Mesenchymal stem cell (in vitro differentiated cells and primary cell): ENCODE measurements at regions not wholly inside any gene's neighbourhood (a gene's known extent, or its start where the extent isn't known, plus 50 kb on each side); places are given as distances from the start of the nearest gene placed in this dataset.

Experiments used
- DNase-seq: peaks from one replicate; pipeline ENCODE4 v3.0.0-alpha.2; 2013
- H2AFZ ChIP-seq: one replicate; pipeline ENCODE4 v1.6.1; 2013; ENCODE audit warnings: low read depth, mild to moderate bottlenecking, control low read depth, inconsistent platforms, low read length, moderate library complexity
- H2AK5ac ChIP-seq: 2 replicates; pipeline ENCODE4 v1.6.1; 2013; ENCODE audit warnings: low read length, moderate library complexity, mild to moderate bottlenecking, inconsistent platforms; ENCODE audit not compliant: severe bottlenecking
- H2BK120ac ChIP-seq: one replicate; pipeline ENCODE4 v1.6.1; 2013; ENCODE audit warnings: low read depth, mild to moderate bottlenecking, inconsistent platforms, low read length, moderate library complexity
- H2BK12ac ChIP-seq, 2 experiments: one replicate each; pipeline ENCODE4 v1.6.1; 2013; ENCODE audit warnings: inconsistent platforms in 2 of 2, low read length in 2 of 2, mild to moderate bottlenecking in 2 of 2, moderate library complexity in 2 of 2, control low read depth in 1 of 2
- H2BK15ac ChIP-seq: one replicate; pipeline ENCODE4 v1.6.1; 2013; ENCODE audit warnings: mild to moderate bottlenecking, low read depth, inconsistent platforms; ENCODE audit not compliant: poor library complexity, severe bottlenecking
- H2BK5ac ChIP-seq: 2 replicates; pipeline ENCODE4 v1.6.1; 2013; ENCODE audit warnings: low read depth, mild to moderate bottlenecking, low read length, control low read depth, inconsistent platforms; ENCODE audit not compliant: poor library complexity, severe bottlenecking
- H3K14ac ChIP-seq, 2 experiments: one replicate each; pipeline ENCODE4 v1.6.1; 2013; ENCODE audit warnings: inconsistent platforms in 2 of 2, low read length in 2 of 2, control low read depth in 1 of 2, mild to moderate bottlenecking in 1 of 2, moderate library complexity in 1 of 2
- H3K18ac ChIP-seq, 2 experiments: one replicate each; pipeline ENCODE4 v1.6.1; 2013; ENCODE audit warnings: inconsistent platforms in 2 of 2, low read length in 2 of 2, control low read depth in 1 of 2, low read depth in 1 of 2, mild to moderate bottlenecking in 1 of 2
- H3K23ac ChIP-seq, 2 experiments: one replicate each; pipeline ENCODE4 v1.6.1; 2013; ENCODE audit warnings: inconsistent platforms in 2 of 2, low read length in 2 of 2, mild to moderate bottlenecking in 2 of 2, moderate library complexity in 2 of 2, control low read depth in 1 of 2
- H3K27ac ChIP-seq: 2 replicates; pipeline ENCODE4 v1.5.1; 2013; ENCODE audit warnings: mild to moderate bottlenecking, moderate library complexity, low read length, control low read depth, inconsistent platforms; ENCODE audit not compliant: poor library complexity, severe bottlenecking
- H3K27me3 ChIP-seq, 2 experiments: 2 replicates each; pipeline versions ENCODE4 v1.6.1 to v1.7.0; 2013; ENCODE audit warnings: low read length in 2 of 2, mild to moderate bottlenecking in 2 of 2, moderate library complexity in 2 of 2, control low read depth in 1 of 2, inconsistent platforms in 1 of 2; ENCODE audit not compliant: control insufficient read depth in 1 of 2, insufficient read depth in 1 of 2
- H3K36me3 ChIP-seq, 2 experiments: 2 replicates each; pipeline versions ENCODE4 v1.6.1 to v1.7.0; 2013; ENCODE audit warnings: low read length in 2 of 2, control low read depth in 1 of 2, inconsistent platforms in 1 of 2, low read depth in 1 of 2, mild to moderate bottlenecking in 1 of 2; ENCODE audit not compliant: insufficient read depth in 2 of 2, control insufficient read depth in 1 of 2
- H3K4ac ChIP-seq, 2 experiments: one replicate each; pipeline ENCODE4 v1.6.1; 2013; ENCODE audit warnings: inconsistent platforms in 2 of 2, low read length in 2 of 2, mild to moderate bottlenecking in 2 of 2, moderate library complexity in 2 of 2, control low read depth in 1 of 2, low read depth in 1 of 2
- H3K4me1 ChIP-seq: 2 replicates; pipeline ENCODE4 v1.6.1; 2013; ENCODE audit warnings: low read depth, low read length, control low read depth; ENCODE audit not compliant: control insufficient read depth, insufficient read depth
- H3K4me2 ChIP-seq: 2 replicates; pipeline ENCODE4 v1.6.1; 2013; ENCODE audit warnings: low read length, mild to moderate bottlenecking, inconsistent platforms; ENCODE audit not compliant: poor library complexity, severe bottlenecking
- H3K4me3 ChIP-seq, 2 experiments: 2 replicates each; pipeline versions ENCODE4 v1.5.1 to v1.7.0; 2013; ENCODE audit warnings: low read length in 2 of 2, mild to moderate bottlenecking in 2 of 2, control low read depth in 1 of 2, low read depth in 1 of 2; ENCODE audit not compliant: insufficient read depth in 1 of 2
- H3K79me1 ChIP-seq: replicated peaks from 2 replicates; pipeline ENCODE4 v1.6.1; 2013; ENCODE audit warnings: mild to moderate bottlenecking, control low read depth, low read length, inconsistent platforms; ENCODE audit not compliant: poor library complexity, severe bottlenecking
- H3K9ac ChIP-seq: 2 replicates; pipeline ENCODE4 v1.7.0; 2013; ENCODE audit warnings: mild to moderate bottlenecking, low read length, moderate library complexity
- H3K9me3 ChIP-seq: 2 replicates; pipeline ENCODE4 v1.7.0; 2013; ENCODE audit warnings: mild to moderate bottlenecking, low read length; ENCODE audit not compliant: control insufficient read depth
- H4K8ac ChIP-seq: one replicate; pipeline ENCODE4 v1.6.1; 2013; ENCODE audit warnings: inconsistent platforms, mild to moderate bottlenecking, low read length, moderate library complexity
- H4K91ac ChIP-seq: one replicate; pipeline ENCODE4 v1.6.1; 2013; ENCODE audit warnings: mild to moderate bottlenecking, low read length, inconsistent platforms
- WGBS: methylation state at CpG from one replicate; pipeline ENCODE4 v1.1.7; 2013; ENCODE audit warnings: mixed read lengths; 5-methylcytosine and 5-hydroxymethylcytosine counted together

- Histone ChIP-seq H2AK5ac (no peak overlapping the region), H4K91ac (no peak overlapping the region), H3K36me3 (no peaks in the 10 kb centered on the region), H3K9me3 (no peaks in the 10 kb centered on the region), H3K79me1 (no peaks in the 10 kb centered on the region), H2BK5ac (no peak overlapping the region), H3K9ac (no peak overlapping the region), H3K4ac (no peak overlapping the region), H2BK120ac (no peak overlapping the region), H2AFZ (no peak overlapping the region), H3K18ac (no peak overlapping the region), H2BK15ac (no peak overlapping the region), H3K27ac (no peak overlapping the region), H3K27me3 (no peaks in the 10 kb centered on the region), H3K4me3 (no peak overlapping the region), H4K8ac (no peak overlapping the region), H3K4me1 (no peaks in the 10 kb centered on the region), H3K14ac (no peak overlapping the region), H2BK12ac (no peak overlapping the region), H3K4me2 (no peak overlapping the region), H3K23ac (no peak overlapping the region)
- DNase-seq, result peak; percentile 24
- 52% methylated on average over 2 of the region's 2 CpGs for WGBS
Measured at GRCh38 chr5:10133830-10134229, 115.9 kb downstream of the ATPSCKMT start.

DNA sequence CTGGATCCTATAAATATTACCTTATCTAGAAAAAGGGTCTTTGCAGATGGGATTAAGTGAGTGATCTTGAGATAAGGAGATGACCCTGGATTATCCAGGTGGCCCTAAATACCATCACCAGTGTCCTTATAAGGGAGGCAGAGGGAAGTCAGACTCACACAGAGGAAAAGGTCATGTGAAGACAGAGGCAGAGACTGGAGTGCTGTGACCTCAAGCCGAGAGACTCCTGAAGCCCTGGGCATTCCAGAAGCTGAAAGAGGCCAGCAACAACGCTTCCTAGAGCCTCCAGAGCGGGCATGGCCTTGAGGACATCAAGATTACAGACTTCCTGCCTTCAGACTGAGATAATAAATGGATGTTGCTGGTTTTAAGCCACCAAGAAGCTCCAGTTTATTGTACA is 118.8 kb downstream of the ATPSCKMT start:
- Histone ChIP-seq H3K4me1 (no peaks in the 10 kb centered on the region), H3K79me1 (no peaks in the 10 kb centered on the region)

DNA sequence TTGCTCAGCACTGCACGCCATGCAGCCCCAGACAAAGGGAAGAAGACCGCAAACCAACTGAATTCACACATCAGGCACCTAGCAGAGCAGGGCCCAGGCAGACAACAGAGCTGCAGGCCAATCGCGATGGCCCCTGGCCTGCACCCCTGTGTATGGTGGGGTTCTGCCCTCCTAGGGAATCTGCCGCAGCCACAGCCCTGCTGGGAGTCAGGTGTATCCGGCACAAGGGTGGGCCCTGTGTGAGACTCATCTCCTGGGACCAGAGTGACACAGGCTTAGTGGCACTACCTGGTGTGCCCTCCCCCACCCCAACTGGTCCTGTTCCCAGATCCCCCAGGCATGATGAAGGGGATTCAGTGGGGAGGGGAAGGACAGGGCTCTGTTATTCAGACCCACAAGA is 122.8 kb downstream of the ATPSCKMT start:
- Histone ChIP-seq H3K18ac (no peak overlapping the region), H2AK5ac (no peak overlapping the region), H3K36me3 (peaks cover 0 to 3% of the 10 kb centered on the region in 2 experiments), H3K23ac (no peak overlapping the region), H3K4me3 (no peak overlapping the region), H3K27me3 (no peaks in the 10 kb centered on the region), H2BK15ac (no peak overlapping the region), H3K4me2 (no peak overlapping the region), H4K91ac (peak overlapping the region; percentile 48), H2BK120ac (no peak overlapping the region), H2BK12ac (peak overlapping the region in 1 of 2 experiments; percentile 42), H3K4me1 (no peaks in the 10 kb centered on the region), H3K4ac (no peak overlapping the region), H3K9ac (no peak overlapping the region), H3K9me3 (no peaks in the 10 kb centered on the region), H2AFZ (no peak overlapping the region), H3K79me1 (no peaks in the 10 kb centered on the region), H3K14ac (no peak overlapping the region), H2BK5ac (no peak overlapping the region), H4K8ac (no peak overlapping the region), H3K27ac (no peak overlapping the region)
- no peak for DNase-seq
- 96% methylated on average over 6 of the region's 6 CpGs for WGBS

More for the DNA sequence above, 118.8 kb downstream of the ATPSCKMT start:
- no peak overlapping the region for H3K27ac ChIP-seq
- H3K9ac ChIP-seq, result no peak overlapping the region
- whole genome bisulfite sequencing, result 14% methylated on average over 3 of the region's 3 CpGs
- no peak overlapping the region for H3K4me3 ChIP-seq
- no peak overlapping the region for H3K23ac ChIP-seq
- H4K8ac ChIP-seq, result no peak overlapping the region
- no peak overlapping the region for H3K4me2 ChIP-seq
- no peak overlapping the region for H3K4ac ChIP-seq
- no peaks in the 10 kb centered on the region for H3K9me3 ChIP-seq
- no peak overlapping the region for H2BK5ac ChIP-seq
- DNase-seq, result peak; percentile 21
- no peak overlapping the region for H3K18ac ChIP-seq
- peaks cover 0 to 3% of the 10 kb centered on the region in 2 experiments for H3K36me3 ChIP-seq
- no peak overlapping the region for H2AFZ ChIP-seq
- no peak overlapping the region for H4K91ac ChIP-seq
- no peak overlapping the region for H3K14ac ChIP-seq
- no peak overlapping the region for H2BK12ac ChIP-seq
- H2BK120ac ChIP-seq, result no peak overlapping the region
- no peaks in the 10 kb centered on the region for H3K27me3 ChIP-seq
- no peak overlapping the region for H2BK15ac ChIP-seq
- H2AK5ac ChIP-seq, result no peak overlapping the region

DNA sequence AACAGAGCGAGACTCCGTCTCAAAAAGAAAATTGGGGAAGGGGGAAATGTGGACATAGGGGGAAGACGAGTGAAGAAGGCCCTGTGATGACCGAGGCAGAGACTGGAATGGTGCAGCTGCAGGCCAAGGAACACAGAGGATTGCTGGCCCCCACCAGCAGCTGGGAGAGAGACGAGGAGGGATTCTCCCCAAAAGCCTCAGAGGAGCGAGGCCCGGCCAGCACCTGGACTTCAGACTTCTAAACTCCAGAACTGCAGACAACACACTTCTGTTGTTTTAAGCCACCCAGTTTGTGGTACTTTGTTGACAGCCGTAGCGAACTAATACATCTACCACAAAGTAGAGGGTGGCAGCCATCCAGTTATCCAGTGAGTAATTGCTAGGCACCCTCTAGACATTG is 124.6 kb downstream of the ATPSCKMT start:
- no peaks in the 10 kb centered on the region for H3K4me1 ChIP-seq
- H3K27me3 ChIP-seq, result no peaks in the 10 kb centered on the region
- H3K27ac ChIP-seq, result no peak overlapping the region
- no peak overlapping the region for H4K91ac ChIP-seq
- no peak overlapping the region for H2BK12ac ChIP-seq
- H2AFZ ChIP-seq, result no peak overlapping the region
- no peak overlapping the region for H3K4me3 ChIP-seq
- H3K4me2 ChIP-seq, result no peak overlapping the region
- no peak overlapping the region for H2BK5ac ChIP-seq
- no peaks in the 10 kb centered on the region for H3K9me3 ChIP-seq
- H2AK5ac ChIP-seq, result no peak overlapping the region
- H3K9ac ChIP-seq, result no peak overlapping the region
- DNase-seq, result no peak
- no peak overlapping the region for H2BK120ac ChIP-seq
- 94% methylated on average over 9 of the region's 9 CpGs for WGBS
- H4K8ac ChIP-seq, result no peak overlapping the region
- H3K18ac ChIP-seq, result no peak overlapping the region
- no peak overlapping the region for H3K23ac ChIP-seq
- no peak overlapping the region for H3K14ac ChIP-seq
- H3K4ac ChIP-seq, result no peak overlapping the region
- no peaks in the 10 kb centered on the region for H3K79me1 ChIP-seq
- peaks cover 0 to 3% of the 10 kb centered on the region in 2 experiments for H3K36me3 ChIP-seq
- H2BK15ac ChIP-seq, result no peak overlapping the region
